ENCODE measurements at regions not wholly inside any gene's neighbourhood (a gene's known extent, or its start where the extent isn't known, plus 50 kb on each side); places are given as distances from the start of the nearest gene placed in this dataset.

DNA sequence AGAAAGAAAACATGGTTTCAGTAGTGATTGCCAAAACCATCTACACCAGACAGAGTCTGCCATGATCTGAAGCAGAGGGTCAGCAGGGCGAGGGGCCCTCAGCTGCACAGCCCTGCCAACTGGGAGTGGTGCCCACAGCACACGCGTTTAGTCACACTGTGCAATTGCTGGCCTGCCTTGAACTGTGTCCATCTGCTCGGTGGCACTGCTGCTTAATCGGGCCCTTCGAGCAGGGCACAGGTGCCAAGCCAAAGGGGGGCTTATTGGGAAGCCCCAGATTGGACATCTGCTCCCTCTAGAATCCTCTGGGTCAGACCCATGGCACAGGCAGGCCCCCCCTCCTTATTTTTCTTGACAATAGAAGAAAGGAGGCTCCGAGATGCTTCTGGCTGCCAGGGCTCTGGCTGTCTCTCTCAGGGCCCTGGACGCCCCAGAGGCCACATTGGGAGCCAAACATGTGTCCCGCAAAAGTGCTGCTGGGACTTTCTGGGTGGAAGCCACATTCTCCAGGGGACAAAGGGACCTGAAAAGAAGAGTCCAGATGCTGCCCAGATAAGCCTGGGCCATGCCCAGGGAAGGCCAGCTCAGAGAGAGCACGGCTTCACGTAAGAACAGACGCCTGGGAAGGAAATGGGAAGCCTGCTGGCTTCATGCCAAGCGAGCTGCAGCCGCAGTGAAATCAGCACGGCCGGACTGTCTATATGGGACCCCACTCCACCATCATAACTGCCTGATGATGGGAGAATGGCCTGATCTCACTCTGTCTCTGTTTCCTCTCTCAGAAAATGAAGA lies 349.2 kb downstream of the GADD45G start:
- no peak for DNase-seq

DNA sequence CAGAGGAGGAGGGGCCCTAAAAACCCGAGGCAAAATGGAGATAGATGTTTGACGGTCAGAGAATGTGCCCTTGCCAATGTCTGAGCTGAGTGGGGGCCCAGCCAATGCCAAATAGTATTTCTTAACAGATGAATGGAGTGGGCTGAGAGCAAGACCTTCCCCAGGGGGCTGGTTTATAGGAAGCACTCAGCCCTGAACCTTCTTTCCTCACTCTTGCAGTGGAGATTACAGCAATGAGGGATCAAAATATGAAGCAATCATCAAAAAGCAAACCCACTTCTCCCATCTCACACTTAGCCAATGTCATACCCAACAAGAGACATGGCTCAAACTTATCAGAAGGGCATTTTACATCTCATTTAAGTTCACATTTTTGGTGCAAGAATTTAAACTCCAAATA lies 350.3 kb downstream of the GADD45G start:
- DNase-seq: no peak

DNA sequence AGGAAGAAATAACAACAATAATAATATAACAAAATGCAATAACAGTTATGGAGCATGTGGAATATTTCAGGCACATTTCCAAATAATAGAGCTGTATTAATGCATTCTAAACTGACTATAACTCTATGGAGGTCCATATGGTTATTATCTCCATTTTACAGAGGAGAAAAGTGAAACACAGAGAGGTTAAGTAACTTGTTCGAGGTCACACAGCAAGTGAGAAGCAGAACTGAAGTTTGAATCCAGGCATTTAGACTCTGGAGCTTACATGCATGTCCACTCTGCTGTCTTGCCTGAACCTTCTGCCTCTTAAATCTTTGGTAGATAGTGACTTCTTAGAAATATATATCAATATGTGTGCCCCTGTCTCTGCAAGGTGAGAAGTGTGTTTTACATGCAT lies 350.8 kb downstream of the GADD45G start:
- no peak for DNase-seq

DNA sequence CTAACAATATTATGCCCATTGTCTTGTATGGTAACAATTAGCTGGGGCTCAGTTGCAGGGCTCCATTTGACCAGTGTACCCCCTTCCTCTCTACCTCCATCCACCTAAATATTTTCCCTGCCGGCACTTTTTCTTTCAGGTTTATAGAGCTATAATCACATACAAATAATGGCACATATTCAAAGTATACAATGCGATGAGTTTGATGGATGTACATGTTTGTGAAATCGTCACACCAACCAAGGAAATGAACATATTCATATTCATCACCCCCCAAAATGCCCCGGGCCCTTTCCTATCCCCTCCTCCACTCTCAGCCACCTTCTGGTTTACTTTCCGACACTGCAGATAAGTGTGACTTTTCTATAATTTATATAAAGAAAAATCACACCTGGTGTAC lies 351.5 kb downstream of the GADD45G start:
- DNase-seq: no peak

DNA sequence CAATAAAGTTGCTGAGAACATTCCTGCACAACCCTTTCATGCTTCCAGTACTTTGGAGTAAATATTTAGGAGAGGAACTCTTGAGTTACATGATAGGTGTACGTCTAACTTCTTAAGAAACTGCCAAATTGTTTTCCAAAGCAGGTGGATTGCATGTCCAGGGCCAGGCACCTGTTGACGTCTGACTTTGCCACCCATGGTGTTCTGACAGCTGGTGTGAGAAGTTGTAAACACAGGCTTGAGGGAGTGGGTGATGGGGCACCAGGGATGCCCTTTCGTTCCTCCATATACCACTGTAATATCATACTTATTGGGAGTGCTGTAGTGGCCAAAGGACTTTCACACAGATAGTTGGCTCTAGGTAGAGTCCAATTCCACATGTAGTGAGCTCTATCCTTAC lies 352.1 kb downstream of the GADD45G start:
- no peak for DNase-seq

DNA sequence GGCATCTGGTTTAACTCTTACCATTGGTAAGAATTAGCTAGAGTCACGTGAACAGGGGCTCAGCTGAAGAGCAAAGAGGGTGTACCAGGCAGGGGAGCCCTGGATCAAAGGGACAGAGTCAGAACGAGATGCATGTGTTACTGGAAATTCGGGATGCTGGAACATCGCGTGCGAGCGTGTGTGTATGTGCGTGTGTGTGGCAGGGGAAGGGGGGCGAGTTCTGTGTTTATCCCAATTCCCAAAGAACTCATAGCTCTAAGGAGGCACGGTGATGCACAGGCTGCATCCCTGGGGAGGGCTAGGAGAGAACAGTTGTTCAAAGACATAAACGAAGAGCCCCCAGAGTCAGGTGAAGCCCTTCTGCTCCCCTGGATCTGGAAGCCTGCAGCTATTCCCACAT lies 353.3 kb downstream of the GADD45G start:
- no peak for DNase-seq

DNA sequence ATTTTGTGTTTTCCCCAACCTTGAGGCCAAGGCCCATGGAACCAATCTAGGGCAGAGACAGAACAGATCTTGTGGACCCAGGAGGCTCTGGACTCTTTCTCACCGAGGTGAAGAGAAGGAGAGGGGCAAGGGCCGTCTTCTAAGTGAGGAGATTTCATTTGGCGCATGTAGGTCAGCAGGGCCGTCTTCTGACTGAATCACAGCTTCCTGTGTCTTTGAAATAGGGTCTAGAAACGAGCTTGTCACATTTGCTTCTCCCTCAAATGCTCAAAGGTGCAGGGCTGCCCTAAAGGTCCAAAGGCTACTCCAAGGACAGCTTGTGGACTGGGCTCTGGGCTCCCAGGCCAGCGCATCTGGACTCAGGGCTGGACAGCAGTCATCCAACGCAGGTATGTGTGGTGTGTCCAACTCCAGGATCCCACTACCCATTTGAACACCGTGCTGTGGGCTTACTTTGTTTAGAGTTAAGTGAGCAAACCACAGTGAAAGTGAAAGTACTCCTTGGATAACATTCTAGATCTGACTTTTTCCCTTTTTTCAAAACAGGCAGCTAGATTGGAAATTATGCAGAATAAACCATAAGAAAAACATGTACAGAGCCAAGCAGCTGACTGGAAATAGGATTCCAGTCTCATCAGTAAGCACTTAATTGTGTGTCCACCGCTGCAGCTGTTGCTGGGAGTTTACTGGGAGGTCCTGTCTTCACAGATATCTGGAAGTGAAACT lies 357.0 kb downstream of the GADD45G start:
- DNase-seq: no peak

DNA sequence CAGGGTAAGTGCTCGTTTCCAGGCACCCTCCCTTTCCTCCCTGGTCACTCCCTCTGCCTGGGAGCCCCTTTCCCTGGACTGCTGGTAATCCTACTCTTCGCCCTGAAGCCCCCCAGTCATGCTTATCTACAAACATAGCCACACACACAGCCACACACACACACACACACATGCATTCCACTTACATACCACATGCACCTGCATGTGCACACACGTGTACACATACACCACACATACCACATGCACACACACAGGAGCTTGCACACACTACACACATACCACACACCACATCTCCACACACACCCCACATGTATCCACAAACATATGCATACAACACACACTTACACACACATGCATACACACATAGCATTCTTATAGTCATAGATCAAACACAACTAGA lies 358.5 kb downstream of the GADD45G start:
- DNase-seq: no peak

DNA sequence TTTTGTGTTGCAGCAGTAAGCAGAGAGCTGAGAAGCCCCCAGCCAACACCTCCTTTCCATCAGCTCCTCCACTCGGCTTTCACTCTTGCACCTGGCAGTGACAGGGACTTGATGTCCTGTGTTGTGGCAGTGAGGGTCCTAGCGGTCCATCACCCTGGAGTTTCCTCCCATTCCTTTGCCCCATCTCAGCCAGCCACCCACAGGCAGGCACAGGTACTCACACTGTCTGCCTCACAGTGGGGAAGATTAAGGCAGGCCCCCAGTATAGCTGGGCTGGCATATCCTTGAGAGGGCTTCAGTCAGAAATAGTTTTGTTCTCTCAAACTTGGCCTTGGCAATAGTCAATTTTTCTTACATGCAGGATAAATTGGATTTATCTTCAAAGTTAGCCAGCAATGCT lies 362.7 kb downstream of the GADD45G start:
- no peak for DNase-seq

DNA sequence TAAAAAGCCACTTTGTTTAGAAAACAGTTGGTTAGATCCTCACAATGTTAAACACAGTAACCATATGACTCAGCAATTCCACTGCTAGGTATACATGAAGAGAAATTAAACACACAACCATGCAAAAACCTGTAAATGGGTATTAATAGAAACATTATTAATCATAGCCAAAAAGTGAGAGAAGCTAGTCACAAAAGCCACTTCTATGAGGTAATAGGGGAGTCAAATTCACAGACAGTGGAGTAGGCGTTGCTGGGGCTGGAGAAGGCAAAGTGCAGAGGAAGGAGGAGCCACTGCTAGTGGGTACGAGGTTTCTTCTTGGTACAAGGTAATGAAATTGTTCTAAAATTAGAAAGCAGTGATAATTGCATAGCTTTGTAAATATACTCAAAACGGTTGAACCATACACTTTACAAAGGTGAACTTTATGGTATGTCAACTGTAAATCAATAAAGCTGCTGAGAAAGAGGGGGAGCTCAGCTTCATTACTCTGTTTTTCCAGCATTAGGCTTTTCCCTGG lies 364.4 kb downstream of the GADD45G start:
- no peak for DNase-seq

DNA sequence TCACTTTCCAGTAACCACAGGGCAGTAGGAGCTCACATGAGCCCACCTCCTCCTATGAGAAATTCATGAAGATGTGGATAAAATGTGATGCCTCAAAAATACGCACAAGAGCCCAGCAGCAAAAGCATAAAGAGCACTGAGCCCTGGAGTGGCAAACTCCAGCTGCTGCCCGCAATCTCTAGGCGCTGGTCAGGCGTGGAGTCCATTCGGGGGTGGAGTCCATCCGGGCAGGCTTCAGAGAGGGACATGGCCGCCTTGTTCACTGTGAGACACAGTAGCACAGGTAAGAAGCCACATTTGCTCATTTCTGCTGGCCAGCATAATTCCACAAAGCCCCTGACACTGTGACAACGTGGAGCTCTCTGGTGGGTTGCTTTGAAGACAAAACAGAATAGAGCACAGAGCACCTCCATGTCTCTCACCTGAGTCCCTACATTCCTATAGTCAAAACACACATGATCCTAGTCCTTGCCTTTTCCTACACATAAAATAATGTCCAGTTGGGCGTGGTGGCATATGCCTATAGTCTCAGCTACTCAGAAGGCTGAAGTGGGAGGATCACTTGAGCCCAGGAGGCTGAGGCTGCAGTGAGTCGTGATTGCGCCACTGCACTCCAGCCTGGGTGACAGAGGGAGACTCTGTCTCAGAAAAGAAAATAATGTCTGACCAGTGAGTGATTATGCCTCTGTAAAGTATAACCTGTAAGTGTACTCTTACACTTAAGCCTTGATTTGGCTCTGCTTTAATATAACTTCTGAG lies 365.2 kb downstream of the GADD45G start:
- no peak for DNase-seq

DNA sequence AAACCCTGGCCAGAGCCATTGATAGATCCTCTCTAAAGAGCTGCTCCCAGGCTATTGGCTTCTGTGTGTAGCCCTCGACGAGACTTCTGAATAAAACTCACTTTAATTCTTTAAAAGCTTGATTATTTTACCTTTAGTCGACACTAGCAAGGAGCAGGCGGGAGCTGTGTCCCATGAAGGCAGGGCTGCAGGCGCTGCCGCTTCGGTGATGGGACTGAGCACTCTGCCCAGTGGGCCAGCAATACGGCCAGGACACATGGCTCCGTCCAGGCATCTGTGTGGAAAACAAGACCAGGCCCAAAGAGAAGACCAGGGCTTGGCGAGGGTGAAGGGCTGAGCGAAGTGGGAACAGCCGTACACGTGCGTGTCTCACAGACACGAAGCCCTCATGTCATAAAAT lies 365.9 kb downstream of the GADD45G start:
- no peak for DNase-seq

DNA sequence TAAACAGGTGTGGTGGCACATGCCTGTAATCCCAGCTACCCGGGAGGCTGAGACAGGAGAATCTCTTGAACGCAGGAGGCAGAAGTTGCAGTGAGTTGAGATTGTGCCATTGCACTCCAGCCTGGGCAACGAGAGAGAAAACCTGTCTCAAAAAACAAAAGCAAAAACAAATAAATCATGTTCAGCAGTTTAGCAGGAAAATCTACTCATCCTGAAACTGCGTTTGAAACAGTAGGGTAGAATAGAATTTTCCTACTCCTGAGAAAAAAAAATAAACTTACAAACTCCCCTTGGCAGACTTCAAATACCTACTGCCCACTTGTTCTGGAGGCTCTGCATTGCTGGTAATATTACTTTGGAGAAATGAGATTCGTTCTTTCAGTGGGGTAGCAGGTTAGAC lies 367.7 kb downstream of the GADD45G start:
- no peak for DNase-seq

DNA sequence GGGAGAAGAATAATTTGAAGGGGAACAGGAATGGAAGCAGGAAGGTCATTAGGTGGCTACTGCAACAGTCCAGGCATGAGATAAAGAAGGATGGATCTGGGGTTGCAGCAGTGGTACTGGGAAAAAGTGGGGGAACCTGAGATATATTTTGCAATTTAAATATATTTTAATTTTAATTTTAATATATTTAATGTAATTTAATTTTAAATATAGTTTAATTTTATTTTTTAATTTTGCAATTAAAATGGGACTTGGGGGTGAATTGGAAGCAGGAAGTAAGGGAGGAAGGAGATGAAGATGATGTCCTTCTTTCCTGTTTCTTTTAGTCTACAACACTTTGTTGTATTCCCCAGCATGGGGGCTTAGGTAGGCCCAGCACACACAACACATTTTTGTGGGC lies 369.8 kb downstream of the GADD45G start:
- no peak for DNase-seq

DNA sequence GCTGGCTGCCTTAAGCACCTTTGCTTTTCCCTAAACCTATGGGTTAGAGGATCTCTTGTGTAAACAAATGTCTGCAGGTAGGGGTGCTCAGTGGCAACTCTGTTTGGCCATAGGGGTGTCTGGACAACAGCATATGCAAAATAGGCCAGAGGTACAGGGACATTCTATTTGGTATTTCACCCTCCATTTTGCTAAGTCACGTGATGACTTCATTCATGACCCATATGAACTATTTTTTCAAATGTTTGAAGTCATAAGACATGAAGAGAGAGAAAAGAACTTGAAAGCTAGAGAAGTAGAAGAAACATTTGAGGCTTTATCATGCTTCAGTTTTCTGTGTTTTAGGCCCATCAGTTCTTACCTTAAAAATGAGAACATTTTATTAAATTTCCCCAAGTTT lies 370.2 kb downstream of the GADD45G start:
- no peak for DNase-seq

DNA sequence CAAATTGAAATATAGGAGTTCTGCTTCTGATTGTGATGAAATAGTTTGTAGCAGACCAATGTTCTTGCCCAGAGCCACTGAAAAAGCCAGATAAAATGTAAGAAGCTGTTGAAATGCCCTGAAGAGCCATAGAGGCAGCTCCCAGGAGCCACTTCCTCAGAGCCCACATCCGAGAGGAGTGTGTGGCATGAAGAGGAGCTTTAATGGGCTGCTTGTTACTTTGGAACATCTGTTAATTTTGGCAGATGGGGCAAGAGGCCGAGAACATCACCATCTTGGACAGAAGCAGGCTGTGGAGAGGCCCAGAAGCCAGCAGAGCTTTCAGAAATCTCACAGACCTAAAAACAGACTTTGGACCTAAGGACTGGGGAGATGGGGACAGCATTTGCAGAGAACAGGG lies 370.8 kb downstream of the GADD45G start:
- DNase-seq: no peak

DNA sequence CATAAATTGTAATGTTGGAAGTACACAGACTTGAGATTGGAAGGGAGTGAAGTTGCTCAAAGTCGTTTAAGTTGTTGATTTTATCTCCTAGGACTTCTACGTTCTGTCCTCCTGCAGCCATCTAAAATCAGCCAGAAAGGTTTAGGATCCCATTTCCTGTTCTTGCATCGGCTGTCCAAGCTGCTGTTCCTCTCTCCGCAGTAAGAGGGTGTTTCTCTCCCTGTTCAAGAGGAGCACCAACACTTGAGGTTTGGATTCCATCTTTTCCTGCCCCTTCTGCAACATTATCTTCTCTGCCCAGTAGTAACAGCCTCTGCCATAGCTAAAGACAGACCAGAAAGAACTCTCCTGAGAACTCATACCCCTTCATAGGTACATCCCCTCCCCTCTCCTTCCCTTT lies 373.4 kb downstream of the GADD45G start:
- DNase-seq: no peak

DNA sequence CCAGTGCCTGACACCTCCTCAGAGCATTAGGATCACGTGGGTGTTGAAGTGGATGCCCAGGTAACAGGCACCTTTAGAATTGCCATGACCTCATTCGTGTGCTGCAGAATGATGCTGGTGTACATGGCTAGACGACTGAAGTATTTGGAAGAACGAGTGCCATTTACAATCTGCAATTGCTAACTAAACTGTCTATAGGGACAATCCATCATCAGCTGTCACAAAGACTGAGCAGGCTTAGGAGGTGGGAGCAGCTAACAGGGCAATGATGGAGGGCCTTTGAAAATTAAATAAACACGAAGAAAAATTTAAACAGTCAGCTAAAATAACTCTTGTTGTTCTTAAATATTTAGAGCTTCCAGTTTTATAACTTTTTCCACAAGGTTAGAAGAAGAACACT lies 375.8 kb downstream of the GADD45G start:
- DNase-seq: no peak

DNA sequence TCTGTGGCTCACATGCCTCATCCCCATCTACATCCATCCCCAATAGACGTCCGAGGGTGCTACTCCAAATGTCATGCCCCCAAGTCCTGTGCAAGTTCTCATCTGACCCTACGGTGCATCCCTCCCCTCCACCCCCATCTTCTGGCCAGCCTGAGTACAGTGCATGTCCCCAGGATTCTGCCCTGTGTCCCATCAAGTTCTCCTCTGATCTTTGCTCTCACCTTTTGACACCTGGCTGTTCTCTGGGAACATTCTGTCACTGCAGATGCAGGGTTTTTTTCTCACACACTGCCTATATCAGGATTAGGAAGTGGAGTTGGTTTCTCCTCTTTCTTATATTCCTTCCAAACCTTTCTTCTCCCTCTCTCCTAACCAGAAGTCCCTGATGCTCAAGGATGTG lies 377.2 kb downstream of the GADD45G start:
- no peak for DNase-seq

DNA sequence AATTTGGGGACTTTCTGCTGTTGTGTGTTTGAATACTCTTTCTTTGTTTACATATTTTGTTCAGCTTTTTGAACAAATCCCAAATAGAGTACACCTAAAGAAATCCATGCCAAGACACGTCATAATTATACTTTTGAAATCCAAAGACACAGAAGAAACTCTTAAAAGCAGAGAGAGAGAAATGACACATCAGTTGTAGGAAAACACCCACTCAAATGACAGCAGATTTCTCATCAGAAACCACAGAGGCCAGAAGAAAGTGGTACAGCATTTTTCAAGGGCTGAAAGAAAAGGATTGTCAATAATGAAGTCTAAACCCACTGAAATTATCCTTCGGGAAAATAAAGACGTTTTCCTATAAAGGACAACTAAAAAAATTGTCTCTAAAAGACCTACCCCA lies 378.6 kb downstream of the GADD45G start:
- no peak for DNase-seq

DNA sequence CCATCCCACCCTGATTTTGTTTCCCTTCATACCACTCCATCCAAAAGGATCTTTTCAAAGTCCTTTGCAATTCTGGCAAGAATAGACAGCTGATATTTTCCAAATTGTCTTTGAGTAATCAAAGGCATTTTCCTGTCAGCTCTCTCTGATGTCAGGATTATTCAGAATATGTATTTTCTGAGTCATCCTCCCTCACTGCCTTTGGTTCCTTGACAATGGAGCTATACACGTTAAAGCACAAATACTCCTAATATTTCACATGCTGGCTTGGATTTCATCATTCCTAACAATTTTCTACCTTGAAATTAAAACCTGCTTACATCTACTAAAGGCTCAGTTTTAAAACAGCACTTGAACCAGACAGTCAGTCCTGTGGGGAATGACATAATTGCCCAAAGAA lies 379.4 kb downstream of the GADD45G start:
- DNase-seq: no peak

DNA sequence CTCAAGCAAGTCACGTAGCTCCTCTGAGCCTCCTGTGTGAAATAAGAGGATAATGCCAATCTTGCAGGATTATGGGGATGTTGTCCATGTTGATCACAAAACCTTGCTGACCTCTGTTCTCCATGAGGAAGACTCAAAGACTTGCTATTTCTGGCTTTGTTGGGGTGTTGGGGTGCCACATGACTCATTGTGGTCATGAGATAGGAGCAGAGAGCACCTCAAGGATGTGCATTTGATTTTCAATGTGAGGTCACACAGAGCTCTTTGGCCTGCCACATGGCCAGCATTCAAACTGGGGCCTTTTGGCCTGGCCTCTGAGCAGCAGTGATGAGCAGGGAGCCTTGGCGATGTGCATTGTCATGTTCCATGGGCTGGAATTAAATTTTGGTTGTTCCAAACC lies 380.3 kb downstream of the GADD45G start:
- no peak for DNase-seq

DNA sequence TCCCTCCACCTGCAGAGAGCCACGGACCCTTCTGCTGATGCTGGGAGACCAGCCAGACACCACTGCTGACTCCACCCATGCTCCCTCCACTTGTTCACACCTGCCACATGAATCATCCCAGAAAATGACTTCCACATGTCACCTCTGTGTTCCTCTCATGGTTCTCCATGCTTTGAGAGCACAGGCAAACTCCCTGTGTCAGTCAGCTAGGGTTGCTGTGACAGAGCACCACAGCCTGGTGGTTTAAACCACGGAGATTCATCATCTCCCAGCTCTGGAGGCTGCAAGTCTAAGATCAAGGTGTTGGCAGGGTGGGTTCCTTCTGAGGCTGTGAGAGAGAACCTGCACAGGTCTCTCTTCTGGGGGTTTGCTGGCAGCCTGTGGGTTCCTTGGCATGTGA lies 381.4 kb downstream of the GADD45G start:
- DNase-seq: no peak

DNA sequence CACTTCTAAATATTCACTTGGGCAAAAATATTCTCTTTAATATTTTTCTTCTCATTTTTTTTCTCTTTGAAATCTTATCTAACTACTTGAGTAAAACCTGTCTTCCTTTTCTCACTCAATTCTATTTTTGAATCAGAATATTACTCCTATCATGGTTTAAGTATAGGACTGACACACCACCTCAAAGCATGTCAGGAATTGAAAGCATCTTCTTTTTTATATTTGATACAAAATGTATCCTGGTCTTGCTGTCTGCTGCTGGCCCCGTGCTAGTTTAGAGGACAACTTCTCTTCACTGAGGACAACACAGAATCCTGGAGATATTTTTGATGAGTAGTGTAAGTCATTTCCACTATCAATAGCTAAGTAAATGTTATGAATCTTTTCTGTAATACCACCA lies 383.6 kb downstream of the GADD45G start:
- no peak for DNase-seq
